Neural crest cell (in vitro differentiated cells): ENCODE measurements at regions not wholly inside any gene's neighbourhood (a gene's known extent, or its start where the extent isn't known, plus 50 kb on each side); places are given as distances from the start of the nearest gene placed in this dataset.

Experiments
- DNase-seq: peaks from one replicate; pipeline ENCODE4 v3.0.0; 2021; ENCODE audit warnings: low read depth, mixed read lengths, low spot score
- H3K27ac Mint-ChIP-seq: one replicate; pipeline ENCODE4 v1.8.0; 2021; ENCODE audit warnings: mild to moderate bottlenecking, mixed read lengths; ENCODE audit not compliant: unreplicated experiment
- H3K27me3 Mint-ChIP-seq: 2 replicates; pipeline ENCODE4 v1.8.0; 2021; ENCODE audit warnings: low read depth, mild to moderate bottlenecking, mixed read lengths
- H3K36me3 Mint-ChIP-seq: 2 replicates; pipeline ENCODE4 v1.8.0; 2021; ENCODE audit warnings: low read depth, mild to moderate bottlenecking, mixed read lengths
- H3K4me1 Mint-ChIP-seq: 2 replicates; pipeline ENCODE4 v1.8.0; 2021; ENCODE audit warnings: mixed read lengths
- H3K4me3 Mint-ChIP-seq: one replicate; pipeline ENCODE4 v1.8.0; 2021; ENCODE audit warnings: mild to moderate bottlenecking, mixed read lengths
- H3K9me3 Mint-ChIP-seq: 2 replicates; pipeline ENCODE4 v1.8.0; 2021; ENCODE audit warnings: mixed read lengths
- CTCF ChIP-seq: fragments of 200-600 bp; sonication (generic); conservative IDR thresholded peaks from 2 replicates; pipeline ENCODE4 v1.5.0; 2021; ENCODE audit warnings: antibody characterized with exemption, mild to moderate bottlenecking

DNA sequence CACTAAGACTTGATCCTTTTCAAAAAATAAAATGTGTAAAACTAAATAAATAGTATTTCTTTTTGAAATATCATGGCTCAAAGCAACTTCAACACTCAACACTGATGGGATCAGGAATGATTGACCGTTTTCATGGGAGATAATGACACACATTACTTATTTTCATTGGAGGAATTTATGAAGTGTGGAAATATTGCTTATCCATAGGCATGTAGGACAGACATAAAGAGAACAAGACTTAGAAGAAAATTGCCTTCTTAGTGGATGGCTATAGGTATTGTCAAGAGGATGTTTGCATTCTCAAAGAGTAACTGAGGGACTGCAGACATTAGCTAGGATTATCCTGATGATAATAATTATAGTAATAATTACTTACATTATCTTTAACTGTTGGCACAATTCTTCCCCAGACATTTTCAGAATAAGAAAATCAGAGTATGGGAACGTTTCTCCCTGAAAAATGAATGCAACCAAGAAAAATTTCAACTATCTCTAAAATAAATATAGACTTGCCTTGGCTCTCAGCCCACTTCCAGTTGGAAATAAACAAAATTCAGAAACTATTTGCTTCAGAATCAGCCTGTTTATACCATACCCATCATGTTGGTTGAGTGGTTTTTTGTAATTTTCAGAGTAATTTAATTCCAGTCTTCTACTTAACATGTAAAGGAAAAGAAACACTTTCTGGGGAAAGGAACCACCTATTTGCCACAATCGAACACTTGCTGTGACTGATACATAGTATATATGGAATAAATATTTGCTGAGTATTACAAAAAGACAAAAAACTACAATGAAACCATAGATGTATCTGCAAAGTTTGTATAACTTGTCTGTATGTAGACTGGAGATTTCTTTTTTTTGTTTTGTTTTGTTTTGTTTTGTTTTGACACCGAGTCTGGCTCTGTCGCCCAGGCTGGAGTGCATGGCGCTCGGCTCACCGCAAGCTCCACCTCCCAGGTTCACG, 165.7 kb downstream of the TMX3 start:
- H3K36me3 Mint-ChIP-seq: no peaks in the 10 kb centered on the region
- peaks cover 5% of the 10 kb centered on the region for H3K9me3 Mint-ChIP-seq
- no peaks in the 10 kb centered on the region for H3K27me3 Mint-ChIP-seq
- no peak overlapping the region for H3K4me3 Mint-ChIP-seq
- H3K27ac Mint-ChIP-seq: no peak overlapping the region
- no peaks in the 10 kb centered on the region for H3K4me1 Mint-ChIP-seq
- no peak for TF ChIP-seq CTCF
- DNase-seq: no peak

DNA sequence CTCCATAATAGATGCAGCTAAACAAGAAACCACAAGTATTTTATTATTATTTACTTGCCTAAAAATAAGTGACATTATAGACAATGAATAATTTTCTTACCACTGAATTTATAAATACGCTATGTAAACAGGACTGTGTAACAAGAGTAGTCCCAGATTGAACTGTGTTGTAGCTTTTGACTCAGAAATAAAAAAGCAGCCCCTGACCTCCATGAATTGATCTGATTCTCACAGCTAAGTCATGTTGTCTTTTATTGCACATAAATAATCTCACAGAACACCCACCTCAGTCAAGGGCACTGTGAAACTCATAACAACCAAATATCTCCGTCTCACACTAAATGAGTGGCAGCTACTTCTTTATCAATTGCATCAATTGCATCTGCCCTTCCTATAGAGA, 171.6 kb downstream of the TMX3 start:
- Mint-ChIP-seq H3K27ac (no peak overlapping the region), H3K9me3 (no peaks in the 10 kb centered on the region), H3K4me3 (no peak overlapping the region), H3K4me1 (no peaks in the 10 kb centered on the region), H3K27me3 (no peaks in the 10 kb centered on the region), H3K36me3 (no peaks in the 10 kb centered on the region)
- DNase-seq: no peak
- no peak for TF ChIP-seq CTCF

GRCh38 chr18:68542846-68543245, 172.1 kb downstream of the TMX3 start:
- Mint-ChIP-seq H3K27me3 (no peaks in the 10 kb centered on the region), H3K4me1 (no peaks in the 10 kb centered on the region), H3K9me3 (no peaks in the 10 kb centered on the region), H3K4me3 (no peak overlapping the region), H3K27ac (no peak overlapping the region), H3K36me3 (no peaks in the 10 kb centered on the region)
- no peak for DNase-seq
- no peak for TF ChIP-seq CTCF

GRCh38 chr18:68533641-68534040, 181.3 kb downstream of the TMX3 start:
- TF ChIP-seq CTCF: no peak
- Mint-ChIP-seq H3K4me1 (peaks cover 9% of the 10 kb centered on the region), H3K4me3 (no peak overlapping the region), H3K9me3 (no peaks in the 10 kb centered on the region), H3K36me3 (no peaks in the 10 kb centered on the region), H3K27me3 (no peaks in the 10 kb centered on the region), H3K27ac (no peak overlapping the region)
- no peak for DNase-seq

DNA sequence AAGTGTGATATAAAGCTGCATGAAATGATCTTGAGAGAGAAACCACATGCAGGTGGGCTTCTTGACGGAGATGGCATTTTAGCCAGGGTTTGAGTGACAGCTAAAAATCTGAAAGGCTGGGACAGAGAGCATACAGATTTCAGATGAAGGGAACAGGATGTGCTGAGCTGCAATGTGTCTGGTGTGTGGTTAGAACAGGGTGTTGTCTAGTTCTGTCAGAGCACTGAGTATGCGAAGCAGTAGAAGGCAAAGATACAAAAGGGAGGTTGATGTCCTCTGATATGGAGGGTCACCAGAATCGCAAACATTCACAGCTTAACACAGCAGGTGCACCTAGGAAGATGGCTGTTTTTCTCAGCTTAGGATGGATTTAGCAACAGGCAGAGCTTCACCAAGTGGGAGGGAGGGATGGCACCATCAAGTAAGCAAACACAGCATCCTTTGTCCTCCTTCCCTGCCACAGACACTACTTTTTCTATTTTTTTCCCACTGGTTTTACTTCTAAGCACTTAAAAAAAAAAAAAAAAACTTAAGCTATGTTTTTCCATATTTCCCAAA, 182.5 kb downstream of the TMX3 start:
- peaks cover 9% of the 10 kb centered on the region for H3K4me1 Mint-ChIP-seq
- H3K9me3 Mint-ChIP-seq: no peaks in the 10 kb centered on the region
- H3K36me3 Mint-ChIP-seq: no peaks in the 10 kb centered on the region
- no peak overlapping the region for H3K4me3 Mint-ChIP-seq
- H3K27me3 Mint-ChIP-seq: no peaks in the 10 kb centered on the region
- TF ChIP-seq CTCF: no peak
- DNase-seq: no peak
- H3K27ac Mint-ChIP-seq: no peak overlapping the region
